Activated CD4-positive, alpha-beta T cell treated with anti-CD3 and anti-CD28 coated beads, Interleukin-2, amount 10 ng/mL, durations not matched to agents 7 days and 5 days (primary cell): ENCODE measurements at regions not wholly inside any gene's neighbourhood (a gene's known extent, or its start where the extent isn't known, plus 50 kb on each side); places are given as distances from the start of the nearest gene placed in this dataset.

Source experiments
- CTCF ChIA-PET: fragments of 350-600 bp; sonication (Branson Sonifier 250); formaldehyde crosslinking; loops from one replicate; lab custom pipeline; 2021; ENCODE audit warnings: antibody characterized with exemption; lab: Charles Lee
- POLR2A ChIA-PET: fragments of 350-600 bp; sonication (Branson Sonifier 250); formaldehyde crosslinking; loops from one replicate; lab custom pipeline; 2021; ENCODE audit warnings: antibody characterized with exemption; lab: Charles Lee
- DNase-seq: peaks from one replicate; pipeline ENCODE4 v3.0.0-alpha.2; 2020
- H3K27ac Mint-ChIP-seq: one replicate; pipeline ENCODE4 v1.8.0; 2021; ENCODE audit warnings: mild to moderate bottlenecking, moderate library complexity, mixed read lengths
- H3K27me3 Mint-ChIP-seq: one replicate; pipeline ENCODE4 v1.8.0; 2021; ENCODE audit warnings: mixed read lengths
- H3K36me3 Mint-ChIP-seq: one replicate; pipeline ENCODE4 v1.8.0; 2021; ENCODE audit warnings: low read depth, mixed read lengths
- H3K4me1 Mint-ChIP-seq: one replicate; pipeline ENCODE4 v1.8.0; 2021; ENCODE audit warnings: mixed read lengths
- H3K4me3 Mint-ChIP-seq: one replicate; pipeline ENCODE4 v1.8.0; 2021; ENCODE audit warnings: mild to moderate bottlenecking, moderate library complexity, mixed read lengths
- H3K9me3 Mint-ChIP-seq: one replicate; pipeline ENCODE4 v1.8.0; 2021; ENCODE audit warnings: mixed read lengths

- DNase-seq: no peak
- ChIA-PET POLR2A (no interaction called here), CTCF (no interaction called here)
- H3K27me3 Mint-ChIP-seq: no peaks in the 10 kb centered on the region
- H3K4me1 Mint-ChIP-seq: no peaks in the 10 kb centered on the region
- H3K9me3 Mint-ChIP-seq: no peaks in the 10 kb centered on the region
- H3K4me3 Mint-ChIP-seq: no peak overlapping the region
- H3K36me3 Mint-ChIP-seq: no peaks in the 10 kb centered on the region
- H3K27ac Mint-ChIP-seq: no peak overlapping the region
These were observed 427.7 kb upstream of the SULF2 start for GRCh38 chr20:48212806-48213509.

GRCh38 chr20:48211847-48212246 lies 426.6 kb upstream of the SULF2 start:
- Mint-ChIP-seq H3K4me1 (no peaks in the 10 kb centered on the region), H3K27ac (no peak overlapping the region), H3K36me3 (no peaks in the 10 kb centered on the region), H3K9me3 (no peaks in the 10 kb centered on the region), H3K4me3 (no peak overlapping the region), H3K27me3 (no peaks in the 10 kb centered on the region)
- ChIA-PET POLR2A (no interaction called here), CTCF (no interaction called here)
- no peak for DNase-seq

GRCh38 chr20:48211238-48211637 lies 426.0 kb upstream of the SULF2 start:
- ChIA-PET CTCF (no interaction called here), POLR2A (no interaction called here)
- Mint-ChIP-seq H3K27ac (no peak overlapping the region), H3K27me3 (no peaks in the 10 kb centered on the region), H3K36me3 (no peaks in the 10 kb centered on the region), H3K4me3 (no peak overlapping the region), H3K4me1 (no peaks in the 10 kb centered on the region), H3K9me3 (no peaks in the 10 kb centered on the region)
- no peak for DNase-seq

GRCh38 chr20:48210111-48211027 lies 425.1 kb upstream of the SULF2 start:
- Mint-ChIP-seq H3K27ac (no peak overlapping the region), H3K4me1 (no peaks in the 10 kb centered on the region), H3K4me3 (no peak overlapping the region), H3K9me3 (no peaks in the 10 kb centered on the region), H3K36me3 (no peaks in the 10 kb centered on the region), H3K27me3 (no peaks in the 10 kb centered on the region)
- CTCF ChIA-PET: no interaction called here
- DNase-seq: no peak
- POLR2A ChIA-PET: no interaction called here

GRCh38 chr20:48209102-48209501 lies 423.8 kb upstream of the SULF2 start:
- no peak overlapping the region for H3K27ac Mint-ChIP-seq
- H3K27me3 Mint-ChIP-seq: no peaks in the 10 kb centered on the region
- ChIA-PET CTCF (no interaction called here), POLR2A (no interaction called here)
- H3K4me1 Mint-ChIP-seq: no peaks in the 10 kb centered on the region
- H3K36me3 Mint-ChIP-seq: no peaks in the 10 kb centered on the region
- no peak for DNase-seq
- H3K9me3 Mint-ChIP-seq: no peaks in the 10 kb centered on the region
- H3K4me3 Mint-ChIP-seq: no peak overlapping the region

- H3K27me3 Mint-ChIP-seq: no peaks in the 10 kb centered on the region
- no peaks in the 10 kb centered on the region for H3K4me1 Mint-ChIP-seq
- H3K27ac Mint-ChIP-seq: no peak overlapping the region
- ChIA-PET POLR2A (no interaction called here), CTCF (no interaction called here)
- no peaks in the 10 kb centered on the region for H3K9me3 Mint-ChIP-seq
- no peak for DNase-seq
- no peak overlapping the region for H3K4me3 Mint-ChIP-seq
- no peaks in the 10 kb centered on the region for H3K36me3 Mint-ChIP-seq
These were observed 422.9 kb upstream of the SULF2 start for GRCh38 chr20:48208176-48208575.

GRCh38 chr20:48207505-48207904 lies 422.2 kb upstream of the SULF2 start:
- Mint-ChIP-seq H3K9me3 (no peaks in the 10 kb centered on the region), H3K36me3 (no peaks in the 10 kb centered on the region), H3K27me3 (no peaks in the 10 kb centered on the region), H3K4me3 (no peak overlapping the region), H3K27ac (no peak overlapping the region), H3K4me1 (no peaks in the 10 kb centered on the region)
- DNase-seq: no peak
- POLR2A ChIA-PET: no interaction called here
- CTCF ChIA-PET: no interaction called here

GRCh38 chr20:48205786-48206185 lies 420.5 kb upstream of the SULF2 start:
- Mint-ChIP-seq H3K27ac (no peak overlapping the region), H3K4me1 (no peaks in the 10 kb centered on the region), H3K36me3 (no peaks in the 10 kb centered on the region)

GRCh38 chr20:48205281-48205782 lies 420.1 kb upstream of the SULF2 start:
- no peak for DNase-seq
- no peaks in the 10 kb centered on the region for H3K4me1 Mint-ChIP-seq
- H3K27ac Mint-ChIP-seq: no peak overlapping the region
- no peaks in the 10 kb centered on the region for H3K27me3 Mint-ChIP-seq
- ChIA-PET CTCF (no interaction called here), POLR2A (no interaction called here)
- no peak overlapping the region for H3K4me3 Mint-ChIP-seq
- H3K9me3 Mint-ChIP-seq: no peaks in the 10 kb centered on the region
- H3K36me3 Mint-ChIP-seq: no peaks in the 10 kb centered on the region

More at GRCh38 chr20:48205786-48206185, 420.5 kb upstream of the SULF2 start:
- H3K9me3 Mint-ChIP-seq: no peaks in the 10 kb centered on the region
- H3K4me3 Mint-ChIP-seq: no peak overlapping the region
- CTCF ChIA-PET: no interaction called here
- no peak for DNase-seq
- POLR2A ChIA-PET: no interaction called here
- no peaks in the 10 kb centered on the region for H3K27me3 Mint-ChIP-seq

GRCh38 chr20:48204499-48204898 lies 419.2 kb upstream of the SULF2 start:
- CTCF ChIA-PET: no interaction called here
- H3K27me3 Mint-ChIP-seq: no peaks in the 10 kb centered on the region
- DNase-seq: no peak
- POLR2A ChIA-PET: no interaction called here
- H3K36me3 Mint-ChIP-seq: no peaks in the 10 kb centered on the region
- no peaks in the 10 kb centered on the region for H3K9me3 Mint-ChIP-seq
- no peaks in the 10 kb centered on the region for H3K4me1 Mint-ChIP-seq
- no peak overlapping the region for H3K27ac Mint-ChIP-seq
- no peak overlapping the region for H3K4me3 Mint-ChIP-seq

- ChIA-PET POLR2A (no interaction called here), CTCF (no interaction called here)
- no peaks in the 10 kb centered on the region for H3K27me3 Mint-ChIP-seq
- DNase-seq: no peak
- no peaks in the 10 kb centered on the region for H3K36me3 Mint-ChIP-seq
- H3K27ac Mint-ChIP-seq: no peak overlapping the region
- H3K4me1 Mint-ChIP-seq: no peaks in the 10 kb centered on the region
- no peaks in the 10 kb centered on the region for H3K9me3 Mint-ChIP-seq
- H3K4me3 Mint-ChIP-seq: no peak overlapping the region
These were observed 418.0 kb upstream of the SULF2 start for GRCh38 chr20:48203252-48203651.

GRCh38 chr20:48202334-48203113 lies 417.2 kb upstream of the SULF2 start:
- H3K36me3 Mint-ChIP-seq: no peaks in the 10 kb centered on the region
- no peaks in the 10 kb centered on the region for H3K27me3 Mint-ChIP-seq
- ChIA-PET POLR2A (no interaction called here), CTCF (no interaction called here)
- H3K27ac Mint-ChIP-seq: no peak overlapping the region
- DNase-seq: no peak
- no peaks in the 10 kb centered on the region for H3K4me1 Mint-ChIP-seq
- no peaks in the 10 kb centered on the region for H3K9me3 Mint-ChIP-seq
- H3K4me3 Mint-ChIP-seq: no peak overlapping the region

- ChIA-PET POLR2A (no interaction called here), CTCF (no interaction called here)
- DNase-seq: no peak
- no peaks in the 10 kb centered on the region for H3K36me3 Mint-ChIP-seq
- H3K4me1 Mint-ChIP-seq: no peaks in the 10 kb centered on the region
- no peak overlapping the region for H3K4me3 Mint-ChIP-seq
- no peaks in the 10 kb centered on the region for H3K27me3 Mint-ChIP-seq
- no peak overlapping the region for H3K27ac Mint-ChIP-seq
- H3K9me3 Mint-ChIP-seq: no peaks in the 10 kb centered on the region
These were observed 416.6 kb upstream of the SULF2 start for GRCh38 chr20:48201885-48202284.
